Astrocyte (in vitro differentiated cells and primary cell): ENCODE measurements at regions not wholly inside any gene's neighbourhood (a gene's known extent, or its start where the extent isn't known, plus 50 kb on each side); places are given as distances from the start of the nearest gene placed in this dataset.

Experiments used
- DNase-seq: peaks from one replicate; pipeline ENCODE4 v3.0.0-alpha.2; 2010; ENCODE audit warnings: low read depth
- FAIRE-seq: peaks from 2 replicates; lab custom pipeline; 2011; peaks lifted over from hg19 to GRCh38; lab: Jason Lieb, UNC
- H2AFZ ChIP-seq: 2 replicates; pipeline ENCODE4 v1.6.0; 2012; ENCODE audit warnings: low read depth, low read length, inconsistent platforms
- H3K27ac ChIP-seq: 2 replicates; pipeline ENCODE4 v1.5.1; 2011; ENCODE audit warnings: low read depth, low read length, inconsistent platforms
- H3K27me3 ChIP-seq: 2 replicates; pipeline ENCODE4 v1.6.0; 2011; ENCODE audit warnings: low read length, inconsistent platforms; ENCODE audit not compliant: insufficient read depth
- H3K36me3 ChIP-seq: 2 replicates; pipeline ENCODE4 v1.5.1; 2011; ENCODE audit warnings: low read length, inconsistent platforms; ENCODE audit not compliant: insufficient read depth
- H3K4me1 ChIP-seq: 2 replicates; pipeline ENCODE4 v1.5.1; 2011; ENCODE audit warnings: low read length, inconsistent platforms; ENCODE audit not compliant: insufficient read depth
- H3K4me2 ChIP-seq: 2 replicates; pipeline ENCODE4 v1.6.0; 2012; ENCODE audit warnings: low read length, inconsistent platforms
- H3K4me3 ChIP-seq: 2 replicates; pipeline ENCODE4 v1.5.1; 2011; ENCODE audit warnings: low read depth, mild to moderate bottlenecking, low read length, inconsistent platforms; ENCODE audit not compliant: insufficient read depth
- H3K79me2 ChIP-seq: 2 replicates; pipeline ENCODE4 v1.6.0; 2012; ENCODE audit warnings: mild to moderate bottlenecking, low read length, inconsistent platforms; ENCODE audit not compliant: insufficient read depth
- H3K9ac ChIP-seq: 2 replicates; pipeline ENCODE4 v1.6.0; 2012; ENCODE audit warnings: mild to moderate bottlenecking, low read length, inconsistent platforms
- H3K9me3 ChIP-seq: 2 replicates; pipeline ENCODE4 v1.5.1; 2012; ENCODE audit warnings: low read depth, mild to moderate bottlenecking, low read length, inconsistent platforms; ENCODE audit not compliant: insufficient read depth
- H4K20me1 ChIP-seq: 2 replicates; pipeline ENCODE4 v1.6.0; 2012; ENCODE audit warnings: low read length, inconsistent platforms; ENCODE audit not compliant: insufficient read depth
- H3K27ac Mint-ChIP-seq: one replicate; pipeline ENCODE4 v1.8.0; 2021; ENCODE audit warnings: mild to moderate bottlenecking, mixed read lengths; ENCODE audit not compliant: unreplicated experiment
- H3K27me3 Mint-ChIP-seq: one replicate; pipeline ENCODE4 v1.8.0; 2021; ENCODE audit warnings: low read depth, mixed read lengths; ENCODE audit not compliant: unreplicated experiment
- H3K36me3 Mint-ChIP-seq: one replicate; pipeline ENCODE4 v1.8.0; 2021; ENCODE audit warnings: low read depth, mixed read lengths; ENCODE audit not compliant: unreplicated experiment
- H3K4me1 Mint-ChIP-seq: one replicate; pipeline ENCODE4 v1.8.0; 2021; ENCODE audit warnings: low read depth, mixed read lengths; ENCODE audit not compliant: unreplicated experiment
- H3K4me3 Mint-ChIP-seq: one replicate; pipeline ENCODE4 v1.8.0; 2021; ENCODE audit warnings: mild to moderate bottlenecking, moderate library complexity, mixed read lengths; ENCODE audit not compliant: unreplicated experiment
- H3K9me3 Mint-ChIP-seq: one replicate; pipeline ENCODE4 v1.8.0; 2021; ENCODE audit warnings: mild to moderate bottlenecking, mixed read lengths; ENCODE audit not compliant: unreplicated experiment
- EZH2 ChIP-seq: IDR thresholded peaks from 2 replicates; pipeline ENCODE4 v1.6.1; 2012; ENCODE audit warnings: mild to moderate bottlenecking, low read length, inconsistent platforms; ENCODE audit not compliant: insufficient read depth
- TF ChIP-seq, protein P1 (sequence below): IDR thresholded peaks from 2 replicates; pipeline ENCODE4 v1.5.1; 2011; ENCODE audit warnings: low read depth, mild to moderate bottlenecking, inconsistent platforms, low read length, moderate library complexity; ENCODE audit not compliant: insufficient read depth

DNA sequence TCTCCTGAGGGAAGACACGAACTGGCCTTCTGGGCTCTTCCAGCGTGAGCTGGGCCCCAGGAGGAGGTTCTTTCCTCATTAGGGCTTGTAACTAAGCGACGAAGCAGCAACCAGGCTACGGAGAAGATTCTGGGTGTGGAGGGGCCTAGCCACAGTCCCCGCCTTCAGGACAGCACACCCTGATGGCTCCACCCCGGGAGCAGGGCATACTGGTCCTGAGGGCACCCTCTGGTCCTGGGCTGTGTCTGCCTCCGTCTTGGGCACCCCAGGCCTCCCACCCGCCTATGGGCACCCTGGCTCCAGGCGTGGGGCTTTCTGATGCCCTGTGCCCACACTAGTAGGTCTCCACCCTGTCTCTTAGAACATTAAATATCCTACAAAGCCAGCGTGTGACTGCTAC lies 136.4 kb downstream of the OLFM1 start:
- H3K27ac ChIP-seq, result no peak overlapping the region
- H3K27ac Mint-ChIP-seq, result no peak overlapping the region
- no peaks in the 10 kb centered on the region for H3K4me1 Mint-ChIP-seq
- no peak overlapping the region for H2AFZ ChIP-seq
- peaks cover 20% of the 10 kb centered on the region for H3K27me3 Mint-ChIP-seq
- TF ChIP-seq, protein P1, sequence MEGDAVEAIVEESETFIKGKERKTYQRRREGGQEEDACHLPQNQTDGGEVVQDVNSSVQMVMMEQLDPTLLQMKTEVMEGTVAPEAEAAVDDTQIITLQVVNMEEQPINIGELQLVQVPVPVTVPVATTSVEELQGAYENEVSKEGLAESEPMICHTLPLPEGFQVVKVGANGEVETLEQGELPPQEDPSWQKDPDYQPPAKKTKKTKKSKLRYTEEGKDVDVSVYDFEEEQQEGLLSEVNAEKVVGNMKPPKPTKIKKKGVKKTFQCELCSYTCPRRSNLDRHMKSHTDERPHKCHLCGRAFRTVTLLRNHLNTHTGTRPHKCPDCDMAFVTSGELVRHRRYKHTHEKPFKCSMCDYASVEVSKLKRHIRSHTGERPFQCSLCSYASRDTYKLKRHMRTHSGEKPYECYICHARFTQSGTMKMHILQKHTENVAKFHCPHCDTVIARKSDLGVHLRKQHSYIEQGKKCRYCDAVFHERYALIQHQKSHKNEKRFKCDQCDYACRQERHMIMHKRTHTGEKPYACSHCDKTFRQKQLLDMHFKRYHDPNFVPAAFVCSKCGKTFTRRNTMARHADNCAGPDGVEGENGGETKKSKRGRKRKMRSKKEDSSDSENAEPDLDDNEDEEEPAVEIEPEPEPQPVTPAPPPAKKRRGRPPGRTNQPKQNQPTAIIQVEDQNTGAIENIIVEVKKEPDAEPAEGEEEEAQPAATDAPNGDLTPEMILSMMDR, result no peak
- TF ChIP-seq EZH2, result no peak
- no peaks in the 10 kb centered on the region for H3K4me1 ChIP-seq
- H3K79me2 ChIP-seq, result no peaks in the 10 kb centered on the region
- DNase-seq (no peak), FAIRE-seq (no peak)
- no peaks in the 10 kb centered on the region for H4K20me1 ChIP-seq
- no peaks in the 10 kb centered on the region for H3K27me3 ChIP-seq
- no peaks in the 10 kb centered on the region for H3K36me3 ChIP-seq
- no peaks in the 10 kb centered on the region for H3K9me3 Mint-ChIP-seq
- peaks cover 15% of the 10 kb centered on the region for H3K9me3 ChIP-seq
- no peak overlapping the region for H3K4me3 Mint-ChIP-seq
- no peak overlapping the region for H3K4me3 ChIP-seq
- H3K9ac ChIP-seq, result no peak overlapping the region
- H3K4me2 ChIP-seq, result no peak overlapping the region
- H3K36me3 Mint-ChIP-seq, result no peaks in the 10 kb centered on the region

DNA sequence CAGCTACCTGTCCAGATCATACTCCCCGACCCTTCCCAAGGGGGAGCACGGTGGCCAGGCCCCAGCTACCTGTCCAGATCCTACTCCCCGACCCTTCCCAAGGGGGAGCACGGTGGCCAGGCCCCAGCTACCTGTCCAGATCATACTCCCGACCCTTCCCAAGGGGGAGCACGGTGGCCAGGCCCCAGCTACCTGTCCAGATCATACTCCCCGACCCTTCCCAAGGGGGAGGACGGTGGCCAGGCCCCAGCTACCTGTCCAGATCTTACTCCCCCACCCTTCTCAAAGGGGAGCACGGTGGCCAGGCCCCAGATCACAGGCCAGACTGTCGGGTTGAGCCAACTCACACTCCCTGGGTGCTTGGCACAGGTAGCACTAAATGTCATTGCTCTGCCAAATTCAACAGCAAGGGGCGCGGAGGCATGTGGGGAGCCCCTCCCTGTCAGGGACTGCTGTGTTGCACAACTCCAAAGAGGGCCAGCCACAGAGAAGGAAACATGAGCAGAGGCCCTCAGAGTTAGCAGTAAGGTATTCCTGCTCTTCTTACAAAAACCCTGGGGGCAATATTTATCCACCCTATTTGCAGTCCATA lies 136.9 kb downstream of the OLFM1 start:
- no peaks in the 10 kb centered on the region for H3K36me3 ChIP-seq
- no peaks in the 10 kb centered on the region for H3K79me2 ChIP-seq
- no peak overlapping the region for H3K27ac Mint-ChIP-seq
- DNase-seq, result no peak
- H3K27me3 Mint-ChIP-seq, result peaks cover 15% of the 10 kb centered on the region
- H3K4me3 ChIP-seq, result no peak overlapping the region
- peaks cover 15% of the 10 kb centered on the region for H3K9me3 ChIP-seq
- FAIRE-seq, result no peak
- H3K27ac ChIP-seq, result no peak overlapping the region
- H3K36me3 Mint-ChIP-seq, result no peaks in the 10 kb centered on the region
- H3K9me3 Mint-ChIP-seq, result no peaks in the 10 kb centered on the region
- TF ChIP-seq, protein P1, result no peak
- TF ChIP-seq EZH2, result no peak
- H3K27me3 ChIP-seq, result no peaks in the 10 kb centered on the region
- no peak overlapping the region for H3K4me3 Mint-ChIP-seq
- no peak overlapping the region for H3K4me2 ChIP-seq
- H2AFZ ChIP-seq, result no peak overlapping the region
- H3K4me1 ChIP-seq, result no peaks in the 10 kb centered on the region
- no peaks in the 10 kb centered on the region for H3K4me1 Mint-ChIP-seq
- H4K20me1 ChIP-seq, result no peaks in the 10 kb centered on the region
- H3K9ac ChIP-seq, result no peak overlapping the region

DNA sequence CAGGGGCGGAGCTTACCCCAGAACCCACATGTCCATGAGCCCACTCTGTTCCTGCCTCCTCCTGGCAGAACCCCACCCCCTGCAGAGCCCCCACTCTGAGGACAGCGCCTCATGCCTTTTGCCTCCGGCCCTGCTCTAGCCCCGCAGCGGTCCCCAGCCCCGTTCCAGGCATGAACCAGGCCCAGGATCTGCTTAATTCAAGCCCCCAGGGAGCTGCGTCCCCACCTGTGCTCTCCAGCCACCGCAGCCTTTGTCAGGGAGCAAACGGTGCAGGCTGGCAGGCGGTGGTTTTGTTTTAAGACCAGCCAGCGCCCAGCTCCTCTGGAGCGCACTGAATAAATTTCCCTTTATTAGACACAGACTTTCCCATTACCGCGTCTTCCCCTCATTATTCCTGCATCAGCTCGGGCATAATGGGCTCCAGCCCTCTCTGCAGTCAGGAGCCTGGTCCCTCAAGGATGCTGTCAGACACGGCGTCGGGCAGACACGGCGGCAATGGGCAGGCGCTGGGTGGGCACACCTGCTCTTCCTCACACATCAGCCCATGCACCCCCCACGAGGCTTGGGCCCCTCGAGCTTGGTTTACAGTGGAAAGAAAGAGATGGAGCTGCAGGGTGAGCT lies 137.6 kb downstream of the OLFM1 start:
- Histone ChIP-seq H2AFZ (no peak overlapping the region), H3K36me3 (no peaks in the 10 kb centered on the region), H3K27me3 (no peaks in the 10 kb centered on the region), H3K79me2 (no peaks in the 10 kb centered on the region), H4K20me1 (no peaks in the 10 kb centered on the region), H3K4me3 (no peak overlapping the region), H3K27ac (no peak overlapping the region), H3K4me2 (no peak overlapping the region), H3K4me1 (no peaks in the 10 kb centered on the region), H3K9me3 (peaks cover 15% of the 10 kb centered on the region), H3K9ac (no peak overlapping the region)
- no peak for DNase-seq
- H3K36me3 Mint-ChIP-seq, result no peaks in the 10 kb centered on the region
- FAIRE-seq, result no peak
- no peaks in the 10 kb centered on the region for H3K4me1 Mint-ChIP-seq
- no peak overlapping the region for H3K4me3 Mint-ChIP-seq
- peaks cover 17% of the 10 kb centered on the region for H3K27me3 Mint-ChIP-seq
- H3K27ac Mint-ChIP-seq, result no peak overlapping the region
- no peak for TF ChIP-seq EZH2
- TF ChIP-seq, protein P1, result no peak
- no peaks in the 10 kb centered on the region for H3K9me3 Mint-ChIP-seq
